PC-9 (cell line): ENCODE measurements at regions not wholly inside any gene's neighbourhood (a gene's known extent, or its start where the extent isn't known, plus 50 kb on each side); places are given as distances from the start of the nearest gene placed in this dataset.

Source experiments
- BruUV-seq: library from RNA; stranded (reverse); fragments of 400-500 nt; replicated peaks from 2 replicates; lab custom pipeline; 2021; lab: Mats Ljungman, UMichigan
- CTCF ChIA-PET: fragments of 300-600 bp; sonication (Branson Sonifier 250); formaldehyde crosslinking; loops from one replicate; lab custom pipeline; 2022; ENCODE audit warnings: antibody characterized with exemption; lab: Charles Lee
- POLR2A ChIA-PET: fragments of 300-600 bp; sonication (Branson Sonifier 250); formaldehyde crosslinking; loops from one replicate; lab custom pipeline; 2022; ENCODE audit warnings: antibody characterized with exemption; ENCODE audit not compliant: unreplicated experiment; lab: Charles Lee
- DNase-seq, 2 experiments: peaks; one replicate each; pipeline versions ENCODE4 v3.0.0 to v3.0.0-alpha.2; 2015 to 2022; ENCODE audit warnings: mixed read lengths in 1 of 2
- H2AFZ ChIP-seq: fragments of 200-600 bp; sonication (generic); 2 replicates; pipeline ENCODE4 v1.8.1; 2017; ENCODE audit warnings: antibody characterized with exemption
- H3F3A ChIP-seq: fragments of 200-600 bp; sonication (generic); 2 replicates; pipeline ENCODE4 v1.8.1; 2017; ENCODE audit warnings: antibody characterized with exemption, mild to moderate bottlenecking, low read depth; ENCODE audit not compliant: insufficient read depth
- H3K27ac ChIP-seq: fragments of 200-600 bp; sonication (generic); 2 replicates; pipeline ENCODE4 v1.6.1; 2016; ENCODE audit warnings: mixed run types
- H3K27me3 ChIP-seq: fragments of 200-600 bp; sonication (generic); 2 replicates; pipeline ENCODE4 v1.6.1; 2016; ENCODE audit warnings: low read depth, mixed run types; ENCODE audit not compliant: insufficient read depth
- H3K36me3 ChIP-seq: fragments of 200-600 bp; sonication (generic); 2 replicates; pipeline ENCODE4 v1.6.1; 2016; ENCODE audit warnings: low read depth, mixed run types
- H3K4me1 ChIP-seq: fragments of 200-600 bp; sonication (generic); replicated peaks from 2 replicates; pipeline ENCODE4 v1.6.1; 2016; ENCODE audit warnings: mixed run types; ENCODE audit not compliant: insufficient read depth
- H3K4me2 ChIP-seq: fragments of 200-600 bp; sonication (generic); 2 replicates; pipeline ENCODE4 v1.6.1; 2017; ENCODE audit warnings: mixed run types
- H3K4me3 ChIP-seq: fragments of 200-600 bp; sonication (generic); 2 replicates; pipeline ENCODE4 v1.6.1; 2016; ENCODE audit warnings: mixed run types
- H3K79me2 ChIP-seq: fragments of 200-600 bp; sonication (generic); 2 replicates; pipeline ENCODE4 v1.6.1; 2017; ENCODE audit warnings: low read depth, mixed run types
- H3K9me2 ChIP-seq: fragments of 200-600 bp; sonication (generic); 2 replicates; pipeline ENCODE4 v1.8.1; 2017; ENCODE audit warnings: mild to moderate bottlenecking; ENCODE audit not compliant: insufficient read depth
- H3K9me3 ChIP-seq: fragments of 200-600 bp; sonication (generic); 2 replicates; pipeline ENCODE4 v1.8.1; 2016; ENCODE audit warnings: low read depth; ENCODE audit not compliant: insufficient read depth
- H4K20me1 ChIP-seq: fragments of 200-600 bp; sonication (generic); 2 replicates; pipeline ENCODE4 v1.8.1; 2017; ENCODE audit not compliant: insufficient read depth
- CTCF ChIP-seq: fragments of 200-600 bp; sonication (generic); conservative IDR thresholded peaks from 2 replicates; pipeline ENCODE4 v1.6.1; 2017; ENCODE audit warnings: mixed run types, antibody characterized with exemption, mild to moderate bottlenecking, moderate library complexity
- EZH2 ChIP-seq: fragments of 200-600 bp; sonication (generic); IDR thresholded peaks from 2 replicates; pipeline ENCODE4 v1.8.0; 2017; ENCODE audit warnings: antibody characterized with exemption, low read depth
- intact Hi-C: fragments of 100-400 bp; cut with micrococcal nuclease; formaldehyde crosslinking; loops from one replicate; pipeline ENCODE4 v1.10.0; 2022; ENCODE audit not compliant: unreplicated experiment

GRCh38 chr4:111303806-111304205, 680.9 kb upstream of the PITX2 start:
- Histone ChIP-seq H3K9me3 (no peaks in the 10 kb centered on the region), H3K79me2 (no peaks in the 10 kb centered on the region), H3K4me3 (no peak overlapping the region), H3F3A (no peaks in the 10 kb centered on the region), H3K9me2 (no peaks in the 10 kb centered on the region), H3K36me3 (no peaks in the 10 kb centered on the region), H3K27ac (no peak overlapping the region), H4K20me1 (no peaks in the 10 kb centered on the region), H2AFZ (no peak overlapping the region), H3K27me3 (no peaks in the 10 kb centered on the region), H3K4me2 (no peak overlapping the region), H3K4me1 (no peaks in the 10 kb centered on the region)
- no peak for DNase-seq
- TF ChIP-seq EZH2 (no peak), CTCF (no peak)
- BruUV-seq: no TSS peak
- ChIA-PET CTCF (no interaction called here), POLR2A (no interaction called here)
- intact Hi-C loops: no loop called here

DNA sequence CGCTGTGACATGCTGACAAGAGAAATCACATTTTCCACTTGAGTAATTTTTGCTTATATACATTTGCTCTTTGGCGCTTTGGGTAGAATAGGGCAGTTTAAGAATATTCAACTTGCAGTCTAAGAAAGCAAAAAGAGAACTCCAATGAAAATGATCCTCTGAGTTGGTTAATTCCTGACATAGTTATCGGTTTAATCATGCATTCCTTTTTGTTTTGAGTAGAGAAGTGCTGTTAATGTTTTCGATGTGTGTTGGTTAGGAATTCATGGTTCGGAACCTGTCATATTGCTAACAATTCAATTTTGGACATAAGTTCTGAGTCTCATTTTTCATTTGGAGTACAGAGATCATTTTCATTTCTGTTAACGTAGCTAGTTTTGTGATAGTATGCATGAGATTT, 700.6 kb upstream of the PITX2 start:
- Histone ChIP-seq H3K4me3 (no peak overlapping the region), H2AFZ (no peak overlapping the region), H3K9me2 (no peaks in the 10 kb centered on the region), H3K79me2 (no peaks in the 10 kb centered on the region), H4K20me1 (no peaks in the 10 kb centered on the region), H3K36me3 (no peaks in the 10 kb centered on the region), H3F3A (no peaks in the 10 kb centered on the region), H3K4me2 (no peak overlapping the region), H3K27ac (no peak overlapping the region), H3K9me3 (no peaks in the 10 kb centered on the region), H3K27me3 (no peaks in the 10 kb centered on the region), H3K4me1 (no peaks in the 10 kb centered on the region)
- POLR2A ChIA-PET: interaction anchor here (0.6 kb wide), 1 partner anchor 14 kb away, joined by 4 read pairs; no protein-coding TSS in a partner anchor
- TF ChIP-seq CTCF (no peak), EZH2 (no peak)
- CTCF ChIA-PET: no interaction called here
- intact Hi-C loops: no loop called here
- no TSS peak for BruUV-seq
- DNase-seq: no peak

GRCh38 chr4:111323916-111324315, 701.0 kb upstream of the PITX2 start:
- H2AFZ ChIP-seq: no peak overlapping the region
- TF ChIP-seq CTCF: no peak
- no peak for TF ChIP-seq EZH2
- H3K4me2 ChIP-seq: no peak overlapping the region
- intact Hi-C loops: no loop called here
- no peaks in the 10 kb centered on the region for H3K9me2 ChIP-seq
- H3K27me3 ChIP-seq: no peaks in the 10 kb centered on the region
- H3K4me1 ChIP-seq: no peaks in the 10 kb centered on the region
- H3K9me3 ChIP-seq: no peaks in the 10 kb centered on the region
- no peaks in the 10 kb centered on the region for H3K79me2 ChIP-seq
- H3K27ac ChIP-seq: no peak overlapping the region
- BruUV-seq: no TSS peak
- ChIA-PET POLR2A (no interaction called here), CTCF (no interaction called here)
- DNase-seq: no peak
- H3K4me3 ChIP-seq: no peak overlapping the region
- H4K20me1 ChIP-seq: no peaks in the 10 kb centered on the region
- H3F3A ChIP-seq: no peaks in the 10 kb centered on the region
- no peaks in the 10 kb centered on the region for H3K36me3 ChIP-seq
